ENCODE measurements at regions not wholly inside any gene's neighbourhood (a gene's known extent, or its start where the extent isn't known, plus 50 kb on each side); places are given as distances from the start of the nearest gene placed in this dataset.

DNA sequence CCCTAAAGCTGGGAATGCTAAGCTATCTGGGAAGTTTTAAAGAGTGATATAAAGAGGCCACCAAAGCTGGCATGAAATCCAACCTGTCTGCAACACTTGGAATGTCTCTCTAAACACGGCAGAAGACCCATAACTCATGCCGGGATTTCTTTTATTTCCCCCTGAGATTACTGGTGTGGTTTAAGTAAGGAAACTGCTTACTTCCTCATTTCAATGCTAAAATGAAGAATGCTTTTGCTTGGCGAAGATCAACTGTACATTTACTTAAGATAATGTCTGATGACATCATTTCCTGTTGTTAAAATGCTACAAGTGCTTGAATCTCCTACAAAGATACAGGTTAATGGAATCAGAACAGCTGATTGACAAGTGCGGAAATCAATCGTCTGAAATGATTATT lies 353.8 kb upstream of the SALL3 start:
- no peak for TF ChIP-seq POLR2AphosphoS5 (IDR thresholded peaks at IDR 0.05)
- TF ChIP-seq, protein P1, sequence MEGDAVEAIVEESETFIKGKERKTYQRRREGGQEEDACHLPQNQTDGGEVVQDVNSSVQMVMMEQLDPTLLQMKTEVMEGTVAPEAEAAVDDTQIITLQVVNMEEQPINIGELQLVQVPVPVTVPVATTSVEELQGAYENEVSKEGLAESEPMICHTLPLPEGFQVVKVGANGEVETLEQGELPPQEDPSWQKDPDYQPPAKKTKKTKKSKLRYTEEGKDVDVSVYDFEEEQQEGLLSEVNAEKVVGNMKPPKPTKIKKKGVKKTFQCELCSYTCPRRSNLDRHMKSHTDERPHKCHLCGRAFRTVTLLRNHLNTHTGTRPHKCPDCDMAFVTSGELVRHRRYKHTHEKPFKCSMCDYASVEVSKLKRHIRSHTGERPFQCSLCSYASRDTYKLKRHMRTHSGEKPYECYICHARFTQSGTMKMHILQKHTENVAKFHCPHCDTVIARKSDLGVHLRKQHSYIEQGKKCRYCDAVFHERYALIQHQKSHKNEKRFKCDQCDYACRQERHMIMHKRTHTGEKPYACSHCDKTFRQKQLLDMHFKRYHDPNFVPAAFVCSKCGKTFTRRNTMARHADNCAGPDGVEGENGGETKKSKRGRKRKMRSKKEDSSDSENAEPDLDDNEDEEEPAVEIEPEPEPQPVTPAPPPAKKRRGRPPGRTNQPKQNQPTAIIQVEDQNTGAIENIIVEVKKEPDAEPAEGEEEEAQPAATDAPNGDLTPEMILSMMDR (IDR thresholded peaks at IDR 0.05 in 8 of 11, conservative IDR thresholded peaks at IDR 0.05 in 3 of 11), result no peak
- TF ChIP-seq POLR2A (IDR thresholded peaks at IDR 0.05), result no peak

All from spleen (tissue), 7 donors.